HG02885 (cell line): ENCODE measurements at regions not wholly inside any gene's neighbourhood (a gene's known extent, or its start where the extent isn't known, plus 50 kb on each side); places are given as distances from the start of the nearest gene placed in this dataset.
"Not testable (repeated sequence)": the region's sequence is repeated elsewhere in the genome, so short reads cannot be mapped to it uniquely, and the experiment has no call there.

ENCODE experiments used
- ATAC-seq: cut with Tn5 transposase; IDR thresholded peaks from one replicate; pipeline ENCODE4 v1.9.1; 2021; ENCODE audit warnings: mild to moderate bottlenecking; ENCODE audit not compliant: unreplicated experiment, poor library complexity

- no peak for ATAC-seq
Observed at GRCh38 chr16:85215478-85216118, 103.3 kb upstream of the CIBAR2 start.

DNA sequence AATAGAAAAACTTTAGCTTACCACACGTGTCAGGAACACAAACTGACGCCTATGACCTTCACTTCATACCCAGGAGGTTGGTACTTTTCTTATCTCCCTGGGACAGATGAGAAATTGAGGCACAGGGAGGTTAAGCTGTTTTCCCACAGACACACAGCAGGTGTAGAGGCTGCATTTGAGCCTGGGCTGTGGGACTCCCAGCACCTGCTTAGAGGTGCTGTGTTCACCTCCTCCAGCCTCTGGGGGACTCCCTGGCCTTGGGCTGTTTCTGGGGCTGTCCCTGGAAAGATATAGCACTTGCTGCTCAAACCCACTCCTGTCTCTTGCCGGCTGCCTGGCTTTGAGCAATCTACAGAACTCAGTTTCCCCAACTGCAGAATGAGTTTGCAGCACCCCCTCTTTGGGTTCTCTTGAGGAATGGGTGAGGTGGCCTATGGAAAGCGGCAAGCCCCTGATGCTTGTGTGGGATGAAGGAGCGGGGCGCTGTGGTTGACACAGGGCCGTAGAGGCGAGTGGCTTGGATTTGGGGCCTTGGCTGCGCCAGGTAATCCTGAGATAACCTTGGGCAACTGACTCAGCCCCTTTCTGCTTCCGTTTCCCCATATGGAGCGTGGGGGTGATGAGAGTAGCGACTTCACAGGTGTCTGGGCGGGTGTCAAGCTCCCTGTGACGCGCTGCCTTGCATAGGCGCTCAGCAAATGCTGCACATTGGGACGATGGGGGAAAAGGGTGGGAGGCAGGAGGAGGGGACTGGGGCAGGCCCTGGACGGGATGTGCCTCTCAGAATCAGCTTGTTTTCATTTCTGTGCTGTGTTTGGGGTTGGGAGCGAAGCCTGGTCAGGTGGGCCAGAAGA is 104.5 kb upstream of the CIBAR2 start:
- ATAC-seq, result no peak

DNA sequence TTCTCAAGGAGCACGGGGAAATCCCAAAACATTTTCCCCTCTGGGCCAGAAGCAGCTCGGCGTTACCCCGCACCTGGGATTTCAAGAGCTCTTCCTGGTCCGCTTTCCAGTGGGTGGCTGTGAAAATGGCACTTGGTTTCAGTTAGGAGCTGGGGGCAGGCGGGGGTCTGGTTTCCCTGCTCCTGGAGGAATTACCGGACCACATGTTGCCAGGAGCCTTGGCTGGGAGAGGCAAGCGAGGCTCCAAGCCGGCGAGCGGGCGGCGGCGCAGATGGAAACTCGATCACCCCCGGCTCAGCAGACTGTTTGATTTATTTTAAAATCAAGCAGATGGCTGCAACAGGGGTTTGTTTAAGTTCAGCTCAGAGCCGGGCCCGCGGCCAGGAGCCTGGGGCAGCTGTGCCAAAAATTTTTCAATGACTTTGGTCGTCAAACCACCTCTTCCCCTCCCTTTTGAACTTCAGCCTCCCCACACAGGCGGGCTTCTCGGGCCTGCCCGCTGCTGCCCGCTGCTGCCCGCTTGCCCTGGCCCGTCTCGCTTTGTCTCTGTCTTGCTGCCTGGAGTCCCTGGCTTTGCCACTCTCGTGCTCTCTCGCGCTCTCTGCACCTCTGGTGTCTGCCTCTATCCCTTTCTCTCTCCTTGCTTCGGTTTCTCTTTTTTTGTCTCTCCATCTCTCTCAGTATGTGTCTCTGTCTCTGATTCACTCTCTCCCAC is 108.0 kb upstream of the CIBAR2 start:
- ATAC-seq, result no peak

DNA sequence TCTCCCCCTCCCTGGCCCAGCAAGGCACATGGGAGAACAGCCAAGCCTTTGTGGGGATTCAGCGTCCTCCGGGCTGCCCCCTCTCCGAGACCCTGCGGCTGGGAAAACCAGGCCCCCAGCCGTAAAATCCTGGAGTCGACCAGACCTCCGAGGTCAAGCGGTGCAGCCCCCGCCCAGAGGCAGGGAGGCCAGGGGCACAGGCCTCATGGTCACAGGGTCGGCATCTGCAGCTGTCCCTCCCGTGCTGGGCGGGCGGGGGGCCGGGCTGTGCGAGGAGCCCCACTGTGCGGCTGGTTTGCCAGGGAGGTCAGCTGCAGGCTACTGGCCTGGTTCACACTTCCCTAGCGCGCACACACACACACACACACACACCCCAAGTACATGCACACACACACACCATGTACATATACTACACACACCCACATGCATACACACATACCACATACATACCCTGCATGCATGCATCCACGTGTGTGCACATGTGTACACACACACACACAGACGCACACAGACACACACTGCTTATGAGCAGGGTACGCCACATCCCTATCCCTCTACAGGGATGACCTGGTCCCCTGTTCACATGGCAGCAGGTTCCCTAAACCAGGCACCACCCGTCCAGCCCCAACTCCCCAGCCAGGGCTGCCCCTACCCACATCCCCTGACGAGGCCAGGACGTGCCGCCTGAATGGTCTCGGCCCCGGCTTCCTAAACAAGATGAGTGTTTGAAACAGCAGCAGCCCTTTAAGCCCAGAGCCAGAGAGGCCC is 108.9 kb upstream of the CIBAR2 start:
- ATAC-seq, result no peak

DNA sequence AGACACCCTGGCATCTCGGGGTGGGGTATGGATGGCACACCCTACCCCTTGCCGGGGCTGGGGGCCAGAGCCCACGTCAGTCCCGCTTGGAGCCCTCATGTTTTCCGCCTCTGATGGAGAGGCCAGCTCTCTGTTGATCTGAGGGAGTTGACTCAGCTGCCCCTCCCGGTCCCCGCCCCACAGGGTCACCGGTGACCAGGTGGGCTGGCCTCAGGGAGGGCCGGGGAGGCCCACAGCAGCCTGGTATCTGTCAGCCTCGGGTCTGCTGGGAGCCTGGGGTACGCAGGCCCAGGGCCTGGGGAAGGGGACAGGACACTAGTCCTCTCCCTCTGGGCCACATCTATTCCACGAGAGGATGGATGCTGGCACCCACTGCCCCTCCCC is 109.5 kb upstream of the CIBAR2 start:
- no peak for ATAC-seq

- no peak for ATAC-seq
Observed at GRCh38 chr16:85222155-85222863, 110.0 kb upstream of the CIBAR2 start.

DNA sequence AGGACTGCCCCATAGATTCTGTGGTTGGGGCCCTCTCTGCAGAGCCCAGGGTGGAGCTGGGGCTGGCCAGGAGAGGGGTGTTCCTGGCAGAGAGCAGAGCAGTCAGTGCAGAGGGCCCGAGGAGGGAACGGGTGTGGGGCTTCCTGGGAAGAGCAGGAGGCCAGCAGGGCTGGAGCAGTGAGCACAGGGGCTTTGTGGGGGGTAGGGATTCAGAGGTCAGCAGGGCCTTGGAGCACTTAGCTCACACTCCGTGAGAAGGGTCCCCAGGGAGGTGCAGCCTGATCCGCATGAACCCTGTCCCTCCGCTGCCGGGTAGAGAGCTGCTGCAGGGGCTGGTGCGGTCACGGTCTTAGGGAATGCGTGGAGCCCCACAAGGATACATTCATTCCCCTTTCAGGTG is 113.0 kb upstream of the CIBAR2 start:
- ATAC-seq, result no peak

DNA sequence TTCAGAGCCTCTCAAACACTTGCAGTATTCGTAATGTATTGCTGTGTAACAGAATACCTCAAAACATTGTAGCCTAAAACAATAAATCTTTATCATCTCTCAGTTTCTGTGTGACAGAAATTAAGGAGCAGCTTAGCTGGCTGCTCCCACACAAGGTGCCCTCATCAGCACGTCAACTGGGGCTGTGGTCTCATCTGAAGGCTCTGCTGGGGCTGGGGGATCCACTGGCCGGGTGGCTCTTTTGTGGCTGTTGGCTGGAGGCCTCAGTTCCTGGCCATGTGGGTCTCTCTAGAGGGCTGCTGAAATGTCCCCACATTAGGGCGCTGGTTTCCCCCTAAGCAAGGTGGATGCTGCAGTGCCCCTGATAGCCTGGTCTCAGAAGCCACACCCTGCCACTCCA is 113.4 kb upstream of the CIBAR2 start:
- no peak for ATAC-seq

DNA sequence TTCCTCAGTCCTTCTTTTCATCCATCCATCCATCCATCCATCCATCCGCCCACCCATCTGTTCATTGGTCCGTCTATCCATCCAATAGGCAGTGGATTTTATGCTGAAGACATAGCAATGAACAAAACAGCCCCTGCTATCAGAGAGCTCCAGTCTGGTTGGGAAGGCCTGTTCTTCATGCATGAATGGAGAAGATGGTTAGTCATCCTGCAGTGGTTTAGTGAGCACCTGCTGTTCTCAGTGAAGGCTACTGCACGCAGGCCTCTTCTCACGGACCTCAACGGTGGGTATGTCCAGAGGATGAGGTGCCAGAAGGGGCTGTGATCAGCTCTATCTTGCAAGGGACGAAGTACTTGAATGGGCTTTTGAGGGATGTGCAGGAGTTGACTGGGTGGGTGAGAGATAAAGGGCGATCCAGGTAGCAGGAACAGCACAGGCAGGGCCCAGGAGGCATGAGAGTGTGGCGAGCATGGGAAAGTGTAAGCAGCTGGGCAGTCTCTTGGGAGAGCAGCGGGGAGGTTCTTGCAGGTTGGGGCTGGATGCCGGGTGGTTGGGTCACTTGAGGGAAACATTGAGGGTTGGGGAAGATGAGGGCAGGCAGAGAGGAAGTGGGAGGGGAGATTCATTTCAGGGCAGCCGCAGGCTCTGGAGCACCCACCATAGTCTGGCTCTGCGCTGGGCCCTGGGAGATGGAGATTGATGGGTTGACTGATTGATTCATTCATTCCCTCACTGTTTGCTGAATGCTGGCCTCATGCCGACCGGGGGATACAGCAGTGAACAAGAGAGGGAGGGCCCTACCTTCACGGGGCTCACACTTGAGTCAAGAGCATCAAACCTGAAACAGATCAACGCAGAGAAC is 115.0 kb upstream of the CIBAR2 start:
- peak; percentile 76 for ATAC-seq

DNA sequence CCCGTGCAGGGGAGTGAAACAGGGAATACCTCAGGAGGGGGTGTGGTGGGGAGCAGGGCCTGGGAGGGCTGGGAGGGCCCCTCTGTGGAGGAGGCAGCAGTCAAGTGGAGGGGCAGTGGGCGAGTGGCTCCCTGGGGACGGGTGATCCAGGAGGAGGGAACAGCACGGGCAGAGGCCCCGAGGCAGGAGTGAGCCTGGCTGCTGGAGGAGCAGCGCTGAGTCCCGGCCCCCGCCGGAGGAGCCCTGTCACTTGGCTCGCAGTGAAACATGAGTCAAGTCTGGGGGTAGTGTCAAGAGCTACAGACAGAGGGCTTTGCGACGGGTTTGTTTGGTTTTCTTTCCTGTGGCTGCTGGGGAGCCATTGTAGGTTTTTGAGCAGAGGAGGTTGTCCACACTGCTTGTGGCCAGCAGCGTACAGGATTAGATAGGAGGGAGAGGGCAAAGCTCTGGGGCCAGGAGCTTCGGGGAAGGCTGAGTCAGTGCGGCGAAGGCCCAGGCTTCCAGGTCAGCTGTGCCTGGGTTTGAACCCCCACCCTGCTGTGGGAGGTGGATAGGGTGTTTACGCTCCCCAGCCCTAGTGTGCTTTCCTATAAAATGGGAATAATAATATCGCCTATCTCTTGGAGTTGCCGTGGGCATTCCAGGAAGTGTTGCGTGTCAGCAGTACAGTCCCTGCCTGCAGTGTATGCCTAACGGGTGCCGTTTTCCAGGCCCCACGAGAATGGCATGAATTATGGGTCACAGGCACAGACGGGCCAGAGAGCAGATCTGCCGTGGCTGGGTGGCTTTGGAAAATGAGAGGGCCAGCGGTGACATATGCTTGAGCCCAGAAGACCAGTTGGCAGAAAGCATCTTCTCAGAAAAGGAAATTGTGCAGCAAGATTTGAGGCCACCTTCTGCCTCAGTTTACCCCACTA is 115.9 kb upstream of the CIBAR2 start:
- ATAC-seq, result peak; percentile 15

DNA sequence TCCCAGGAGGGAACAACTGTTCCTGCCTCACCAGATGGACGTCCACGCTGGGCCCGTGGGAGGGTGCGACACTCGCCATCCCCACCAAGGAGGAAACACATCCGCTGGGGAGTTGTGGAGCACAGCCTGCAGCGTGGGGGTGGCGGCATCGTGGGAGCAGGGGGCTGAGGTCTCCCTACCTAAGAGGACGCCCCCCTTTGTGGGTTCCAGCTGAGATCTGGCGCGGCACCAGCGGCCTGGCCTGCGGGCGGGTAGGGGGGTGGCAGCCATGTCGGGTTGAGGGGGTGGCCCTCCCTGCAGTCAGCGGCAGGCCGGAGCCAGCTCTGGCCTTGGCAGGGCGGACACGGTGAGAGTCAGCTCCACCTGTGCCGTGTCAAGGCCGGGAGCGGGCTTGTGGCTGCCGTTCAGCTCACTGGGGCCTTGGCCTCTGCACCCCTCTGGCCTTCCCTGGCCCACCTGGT is 116.7 kb upstream of the CIBAR2 start:
- no peak for ATAC-seq

DNA sequence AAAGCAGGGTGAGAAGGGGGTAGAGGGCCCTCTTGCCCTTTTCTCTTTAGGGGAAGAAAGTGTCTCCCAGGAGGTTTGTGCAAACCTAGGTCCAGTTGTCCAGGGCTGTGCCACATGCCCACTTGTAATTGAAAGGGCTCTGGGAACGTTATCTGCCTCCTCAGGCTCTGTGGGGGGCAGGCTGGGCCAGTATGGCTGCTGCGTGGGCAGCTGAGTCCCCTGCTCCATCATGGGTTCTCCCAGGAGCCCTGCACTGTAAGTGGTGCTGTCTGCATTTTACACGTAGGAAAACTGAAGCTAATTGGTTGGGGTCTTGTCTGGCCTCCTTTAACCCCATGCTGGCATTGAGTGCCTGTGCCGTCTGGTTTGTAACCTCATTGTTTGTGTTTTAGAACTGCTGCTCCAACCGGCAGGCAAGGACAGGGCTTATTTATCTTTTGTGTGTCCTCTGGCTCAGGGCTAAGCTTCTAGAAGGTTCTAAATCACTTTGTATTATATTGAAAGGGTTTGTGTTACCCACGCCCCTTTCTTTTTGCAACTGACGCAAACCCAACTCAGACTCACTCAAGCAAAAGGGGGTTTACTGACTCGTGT is 117.7 kb upstream of the CIBAR2 start:
- no peak for ATAC-seq

DNA sequence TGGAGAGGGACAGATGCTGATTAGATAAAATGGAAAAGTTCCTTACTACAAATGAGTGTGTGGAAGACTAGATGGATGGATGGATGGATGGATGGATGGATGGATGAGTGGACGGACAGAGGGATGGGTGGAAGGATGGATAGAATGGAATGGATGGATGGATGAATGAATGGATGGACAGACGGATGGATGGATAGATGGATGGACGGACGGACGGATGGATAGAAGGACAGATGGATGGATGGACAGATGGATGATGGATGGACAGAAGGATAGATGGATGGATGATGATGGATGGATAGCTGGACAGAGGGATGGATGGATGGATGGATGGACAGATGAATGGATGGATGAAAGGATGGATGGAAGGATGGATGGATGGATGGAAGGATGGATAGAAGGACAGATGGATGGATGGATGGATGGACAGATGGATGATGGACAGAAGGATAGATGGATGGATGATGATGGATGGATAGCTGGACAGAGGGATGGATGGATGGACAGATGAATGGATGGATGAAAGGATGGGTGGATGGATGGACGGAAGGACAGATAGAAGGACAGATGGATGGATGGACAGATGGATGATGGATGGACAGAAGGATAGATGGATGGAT is 118.6 kb upstream of the CIBAR2 start:
- ATAC-seq, result not testable (repeated sequence)

DNA sequence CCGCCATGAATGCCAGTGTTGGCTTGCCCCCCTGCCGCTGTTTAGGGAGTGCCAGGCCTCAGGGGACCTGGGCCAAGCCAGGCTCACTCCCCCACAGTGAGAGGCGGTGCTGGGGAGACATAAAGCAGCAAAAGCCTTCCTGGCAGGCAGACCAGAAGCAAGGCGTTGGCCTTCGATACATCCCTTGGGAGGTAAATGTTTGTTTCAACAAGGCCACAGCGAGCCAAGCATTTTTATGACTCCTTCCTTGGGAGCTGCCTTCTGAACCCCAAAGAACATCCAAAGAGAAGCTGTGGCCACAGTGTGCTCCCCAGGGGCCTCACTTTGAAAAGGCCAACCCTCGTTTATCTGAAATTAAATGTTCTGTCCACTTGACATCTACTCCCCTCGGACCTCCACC is 119.7 kb upstream of the CIBAR2 start:
- no peak for ATAC-seq

- ATAC-seq, result no peak
Observed at GRCh38 chr16:85232369-85233142, 120.3 kb upstream of the CIBAR2 start.

- ATAC-seq, result no peak
Observed at GRCh38 chr16:85233516-85233915, 121.2 kb upstream of the CIBAR2 start.
